GM19372 (cell line): ENCODE measurements at regions not wholly inside any gene's neighbourhood (a gene's known extent, or its start where the extent isn't known, plus 50 kb on each side); places are given as distances from the start of the nearest gene placed in this dataset.
"Not testable (repeated sequence)": the region's sequence is repeated elsewhere in the genome, so short reads cannot be mapped to it uniquely, and the experiment has no call there.

Experiments
- ATAC-seq: cut with Tn5 transposase; IDR thresholded peaks from one replicate; pipeline ENCODE4 v1.9.1; 2021; ENCODE audit warnings: mild to moderate bottlenecking, low read depth, moderate library complexity; ENCODE audit not compliant: unreplicated experiment

DNA sequence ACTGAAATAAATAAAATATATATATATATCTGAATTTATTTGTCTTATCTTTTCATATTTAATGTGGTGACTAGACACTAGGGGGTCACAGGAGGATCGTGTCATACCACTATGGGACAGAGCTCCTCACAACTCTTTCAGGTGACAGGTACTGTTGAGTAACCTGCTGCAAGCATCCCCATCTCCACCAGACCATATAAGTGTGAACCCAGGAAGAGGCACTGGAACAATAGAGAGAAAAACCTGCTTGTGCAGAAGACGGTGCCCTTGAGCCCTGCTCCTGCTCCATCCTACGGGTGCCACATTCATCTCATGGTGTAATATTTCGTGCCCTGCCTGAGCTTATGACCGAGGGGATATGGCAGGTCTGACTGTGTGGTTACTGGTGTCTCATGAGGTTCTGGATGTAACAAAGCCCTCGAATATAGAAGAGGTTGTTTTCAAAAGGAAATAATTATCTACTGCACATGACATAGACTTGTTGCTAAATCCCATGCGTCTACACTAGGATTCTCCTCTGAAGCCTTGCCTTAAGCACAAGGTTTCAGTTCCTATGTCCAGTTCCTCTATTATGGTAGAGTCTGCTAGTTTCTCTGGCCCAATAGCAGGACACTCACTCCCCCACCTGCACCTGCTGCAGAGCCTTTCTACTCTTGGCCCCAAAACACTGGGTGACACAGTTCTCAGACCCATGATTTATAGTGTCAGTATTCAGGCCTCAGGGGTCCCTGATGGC lies 70.4 kb downstream of the GGTLC2 start:
- no peak for ATAC-seq

DNA sequence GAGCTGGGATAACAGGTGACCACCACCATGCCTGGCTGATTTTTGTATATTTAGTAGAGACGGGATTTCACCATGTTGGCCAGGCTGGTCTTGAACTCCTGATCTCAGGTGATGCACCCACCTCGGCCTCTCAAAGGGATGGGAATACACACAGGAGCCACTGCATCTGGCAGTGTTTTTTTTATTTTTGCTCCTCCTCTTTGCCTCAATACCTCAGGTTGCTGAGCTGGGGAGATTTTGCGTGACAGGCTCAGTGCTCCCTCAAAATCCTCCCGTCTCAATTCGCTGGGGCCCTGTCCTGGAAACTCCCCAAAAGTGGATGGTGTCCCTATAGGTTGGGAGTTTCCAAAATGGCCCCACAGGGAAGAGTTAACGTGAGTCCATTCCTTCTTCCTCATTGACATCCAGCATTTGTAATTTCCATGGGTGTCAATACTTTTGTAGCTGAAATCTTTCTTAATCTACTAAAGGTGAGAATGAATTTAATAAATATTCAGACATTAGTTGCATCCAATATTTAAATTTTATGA lies 71.8 kb downstream of the GGTLC2 start:
- ATAC-seq = no peak

- ATAC-seq = no peak
These were observed 73.2 kb downstream of the GGTLC2 start for GRCh38 chr22:22717664-22718063.

- peak; percentile 62 for ATAC-seq
These were observed 75.8 kb downstream of the GGTLC2 start for GRCh38 chr22:22720201-22720723.

DNA sequence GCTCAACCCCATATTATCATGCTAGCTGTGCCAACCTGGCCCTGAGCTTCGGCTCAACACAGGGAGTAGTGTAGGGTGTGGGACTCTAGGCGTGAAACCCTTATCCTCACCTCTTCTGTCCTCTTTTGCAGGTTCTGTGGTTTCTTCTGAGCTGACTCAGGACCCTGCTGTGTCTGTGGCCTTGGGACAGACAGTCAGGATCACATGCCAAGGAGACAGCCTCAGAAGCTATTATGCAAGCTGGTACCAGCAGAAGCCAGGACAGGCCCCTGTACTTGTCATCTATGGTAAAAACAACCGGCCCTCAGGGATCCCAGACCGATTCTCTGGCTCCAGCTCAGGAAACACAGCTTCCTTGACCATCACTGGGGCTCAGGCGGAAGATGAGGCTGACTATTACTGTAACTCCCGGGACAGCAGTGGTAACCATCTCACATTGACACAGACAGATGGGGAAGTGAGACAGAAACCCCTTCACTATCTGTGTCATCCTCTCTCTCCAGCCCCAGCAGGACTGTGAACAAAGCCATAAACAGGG lies 76.4 kb downstream of the GGTLC2 start:
- peak; percentile 63 for ATAC-seq

- ATAC-seq = peak; percentile 44
These were observed 77.4 kb downstream of the GGTLC2 start for GRCh38 chr22:22721681-22722354.

GRCh38 chr22:22728382-22728781 lies 84.0 kb downstream of the GGTLC2 start:
- ATAC-seq = no peak

DNA sequence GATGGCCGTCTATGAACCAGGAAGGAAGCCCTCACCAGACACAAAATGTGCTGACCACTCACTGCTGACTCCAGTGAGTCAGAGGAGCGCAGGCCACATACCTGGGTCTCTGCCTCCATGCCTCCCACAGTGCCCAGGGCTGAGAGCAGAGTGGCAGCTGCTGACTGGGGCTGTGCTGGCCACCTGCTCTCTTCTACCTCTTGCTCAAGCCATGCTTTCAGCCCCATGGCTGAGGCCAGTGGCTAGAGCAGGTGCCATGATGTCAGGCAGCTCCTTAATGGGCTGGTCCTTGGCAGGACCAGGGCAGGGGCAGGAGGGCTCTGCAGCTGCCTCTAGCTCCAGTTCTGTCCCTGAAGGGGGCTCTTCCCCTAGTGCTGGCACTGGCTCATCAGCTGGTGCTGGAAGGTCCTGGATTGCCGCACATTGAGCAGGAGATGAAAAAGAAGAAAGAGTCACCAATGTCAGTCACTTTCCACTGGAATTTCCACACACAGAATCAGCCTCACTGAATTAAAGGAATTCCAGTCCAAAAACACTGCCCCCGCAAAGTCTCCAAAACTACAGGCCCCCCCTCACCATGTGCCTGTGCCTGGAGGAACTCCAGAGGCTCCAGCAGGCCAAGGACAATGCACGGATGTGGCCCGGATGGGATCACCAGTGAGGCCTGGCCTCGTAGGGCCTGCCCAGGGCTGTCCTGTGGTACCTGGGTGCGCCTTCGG lies 86.4 kb downstream of the GGTLC2 start:
- ATAC-seq = no peak

GRCh38 chr22:22731374-22731676 lies 86.9 kb downstream of the GGTLC2 start:
- ATAC-seq = no peak

DNA sequence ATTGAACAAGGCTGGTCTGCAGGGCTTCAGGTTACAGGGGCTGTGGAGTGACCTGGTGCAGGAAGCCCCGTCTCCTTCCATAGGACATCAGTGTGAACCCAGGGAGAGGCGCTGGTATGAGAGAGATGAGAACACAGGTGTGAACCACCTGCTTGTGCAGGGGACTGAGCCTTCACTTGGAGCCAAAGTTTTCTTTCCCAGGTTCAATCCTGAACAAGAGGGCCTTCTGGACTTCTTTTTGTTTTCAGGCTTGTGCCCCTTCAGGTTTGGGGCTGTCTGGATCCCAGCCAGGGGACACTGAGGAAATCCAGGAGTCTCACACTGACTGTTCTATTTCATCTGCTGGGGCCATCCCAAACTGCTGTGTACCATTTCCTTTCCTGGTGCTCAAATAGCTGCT lies 88.6 kb downstream of the GGTLC2 start:
- ATAC-seq = not testable (repeated sequence)

DNA sequence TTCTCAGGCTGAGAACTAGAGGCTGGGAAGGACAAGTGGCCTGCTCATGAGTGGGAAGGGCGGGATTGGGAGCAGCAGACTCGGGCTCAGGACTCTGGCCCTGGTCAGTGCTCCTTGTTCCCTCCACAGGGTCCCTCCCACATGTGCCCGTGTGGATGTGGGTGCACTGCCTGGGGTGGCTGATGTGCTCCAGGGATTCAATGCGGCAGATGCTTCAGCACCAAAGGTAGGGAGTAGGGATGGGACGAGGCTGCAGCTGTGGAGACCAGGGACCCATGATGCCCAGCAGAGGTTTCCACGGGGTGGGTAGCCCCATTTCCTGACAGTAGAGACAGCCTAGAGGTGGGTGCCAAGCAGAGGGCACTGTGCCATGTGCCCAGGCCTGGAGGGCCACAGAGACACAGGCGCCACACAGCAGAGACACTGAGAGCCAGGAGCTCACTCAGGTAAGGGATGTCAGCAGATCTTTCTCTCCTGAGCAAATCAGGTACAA lies 89.5 kb downstream of the GGTLC2 start:
- ATAC-seq = no peak

DNA sequence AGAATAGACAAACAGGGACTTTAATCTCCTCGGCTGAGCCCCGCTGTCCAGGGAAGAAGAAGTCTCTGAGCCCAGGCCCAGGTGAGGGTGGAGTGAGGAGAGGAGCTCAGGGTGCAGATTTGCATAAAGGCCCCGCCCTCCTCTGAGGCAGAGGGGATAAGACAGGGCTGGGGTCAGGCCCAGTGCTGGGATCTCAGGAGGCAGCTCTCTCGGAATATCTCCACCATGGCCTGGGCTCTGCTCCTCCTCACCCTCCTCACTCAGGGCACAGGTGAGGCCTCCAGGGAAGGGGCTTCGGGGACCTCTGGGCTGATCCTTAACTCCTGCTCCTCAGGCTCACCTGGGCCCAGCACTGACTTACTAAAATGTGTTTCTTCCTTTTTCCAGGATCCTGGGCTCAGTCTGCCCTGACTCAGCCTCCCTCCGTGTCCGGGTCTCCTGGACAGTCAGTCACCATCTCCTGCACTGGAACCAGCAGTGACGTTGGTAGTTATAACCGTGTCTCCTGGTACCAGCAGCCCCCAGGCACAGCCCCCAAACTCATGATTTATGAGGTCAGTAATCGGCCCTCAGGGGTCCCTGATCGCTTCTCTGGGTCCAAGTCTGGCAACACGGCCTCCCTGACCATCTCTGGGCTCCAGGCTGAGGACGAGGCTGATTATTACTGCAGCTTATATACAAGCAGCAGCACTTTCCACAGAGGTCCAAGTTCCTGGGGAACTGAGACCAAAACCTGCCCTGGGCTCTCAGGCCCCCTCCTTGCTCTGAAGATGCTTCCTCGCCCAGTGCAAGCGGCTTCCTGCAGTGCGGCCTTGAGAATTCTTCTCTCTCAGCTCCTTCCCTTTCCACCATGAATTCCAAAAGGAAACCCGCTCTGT lies 90.2 kb downstream of the GGTLC2 start:
- not testable (repeated sequence) for ATAC-seq

DNA sequence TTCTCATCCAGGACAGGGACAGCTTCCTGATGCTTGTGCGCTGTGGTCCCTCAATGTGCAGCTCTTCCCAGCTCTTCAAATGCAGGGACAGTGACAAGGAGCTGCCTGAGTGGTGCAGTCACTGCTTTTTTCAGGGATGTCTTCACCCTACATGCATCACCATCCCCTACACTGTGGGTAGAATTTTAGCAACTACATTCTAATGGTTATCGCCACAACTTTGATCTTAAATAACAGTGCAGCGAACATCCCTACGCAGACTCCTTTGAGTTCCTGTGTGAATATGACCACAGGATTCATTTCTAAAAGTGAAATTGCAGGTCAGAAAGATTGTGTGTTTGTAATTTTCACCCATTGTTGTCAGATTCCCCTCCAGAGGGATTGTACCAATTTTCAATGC lies 90.9 kb downstream of the GGTLC2 start:
- ATAC-seq = not testable (repeated sequence)

- no peak for ATAC-seq
These were observed 91.5 kb downstream of the GGTLC2 start for GRCh38 chr22:22735695-22736611.

- no peak for ATAC-seq
These were observed 93.2 kb downstream of the GGTLC2 start for GRCh38 chr22:22737590-22737989.

DNA sequence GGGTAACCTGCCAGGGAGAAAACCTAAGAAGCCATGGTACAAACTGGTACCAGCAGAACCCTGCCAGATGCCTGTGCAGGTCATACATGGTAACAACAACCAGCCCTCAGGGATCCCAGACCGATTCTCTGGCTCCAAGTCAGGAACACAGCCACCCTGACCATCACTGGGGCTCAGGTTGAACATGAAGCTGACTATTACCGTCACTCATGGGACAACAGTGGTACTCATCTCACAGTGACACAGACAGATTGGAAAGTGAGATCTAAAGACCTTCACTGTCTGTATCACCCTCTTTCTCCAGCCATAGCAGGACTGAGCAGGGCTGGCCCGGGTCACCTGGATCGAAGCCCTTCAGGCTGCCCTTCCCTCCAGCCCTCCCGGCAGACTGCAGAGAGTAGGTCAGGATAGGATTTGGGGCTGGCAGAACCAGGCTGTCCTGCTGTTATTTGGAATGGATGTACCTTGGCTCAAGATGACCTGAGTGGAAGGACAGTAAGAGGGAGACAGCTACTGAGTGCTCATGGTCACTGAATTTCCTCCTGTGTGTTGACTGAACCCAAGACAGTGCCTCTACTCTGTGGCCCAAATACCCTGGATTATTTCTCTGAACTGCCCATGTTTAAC lies 94.7 kb downstream of the GGTLC2 start:
- ATAC-seq = no peak

DNA sequence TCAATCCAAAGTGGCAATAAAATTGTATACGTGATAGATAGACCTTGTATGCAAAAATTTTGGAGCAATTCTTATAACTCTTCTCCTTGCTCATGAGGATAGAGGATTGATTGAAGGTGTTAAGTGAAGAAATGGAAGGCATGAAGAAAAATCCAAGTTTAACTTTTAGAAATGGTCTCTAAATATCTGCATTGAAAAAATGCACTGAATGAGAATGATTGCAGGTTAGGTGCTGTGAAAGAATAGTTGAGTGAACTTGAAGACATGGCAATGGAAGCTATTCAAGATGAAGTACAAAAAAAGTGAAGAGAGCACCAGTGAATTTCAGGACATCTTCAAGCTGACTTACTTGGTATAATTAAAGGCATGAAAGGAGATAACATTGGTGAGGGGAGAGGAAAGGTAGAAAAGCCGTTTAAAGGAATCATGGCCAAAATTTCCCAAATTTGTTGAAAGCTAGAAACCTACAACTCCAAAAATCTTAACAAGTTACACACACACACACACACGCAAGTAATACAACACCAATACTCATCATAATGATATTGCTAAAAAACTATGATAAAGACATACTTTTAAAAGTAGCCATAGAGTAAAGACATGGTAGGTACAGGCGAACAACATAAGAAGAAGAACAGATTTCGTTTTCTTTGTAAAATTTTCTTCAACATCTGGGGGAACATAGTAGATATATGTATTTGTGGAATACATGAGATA lies 96.3 kb downstream of the GGTLC2 start:
- ATAC-seq = no peak

- no peak for ATAC-seq
These were observed 97.4 kb downstream of the GGTLC2 start for GRCh38 chr22:22741843-22742242.
